ENCODE measurements at regions not wholly inside any gene's neighbourhood (a gene's known extent, or its start where the extent isn't known, plus 50 kb on each side); places are given as distances from the start of the nearest gene placed in this dataset.

DNA sequence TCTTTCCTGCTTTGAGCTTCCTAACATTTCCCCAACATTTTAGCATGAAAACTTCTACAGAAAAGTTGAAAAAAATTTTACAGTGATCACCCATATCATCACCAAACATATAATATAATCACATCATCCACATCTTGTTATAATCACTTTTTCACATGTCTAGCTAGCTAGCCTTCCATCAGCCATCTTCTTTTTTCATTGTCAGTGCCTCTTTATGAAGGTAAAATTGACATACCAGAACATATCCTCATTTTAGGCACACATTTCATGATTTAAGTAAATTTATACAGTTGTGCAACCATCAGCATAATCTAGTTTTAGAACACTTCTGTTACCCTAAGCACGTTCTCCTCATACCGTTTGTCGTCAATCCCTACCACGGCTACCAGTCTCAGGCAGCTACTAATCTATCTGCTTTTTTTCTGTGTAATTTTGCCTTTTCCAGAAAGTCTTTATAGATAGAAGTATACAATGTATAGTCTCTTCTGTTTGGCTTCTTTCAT is 73.7 kb downstream of the VEGFA start:
- no peaks in the 10 kb centered on the region for H3K36me3 ChIP-seq (ENCODE audit: control insufficient read depth in 2 of 2, insufficient read depth in 2 of 2, low read length in 1 of 2)
- intact Hi-C loops (cut with micrococcal nuclease; ENCODE audit: unreplicated experiment) (no loop called here), in situ Hi-C loops (cut with MboI) (no loop called here)
- H3K27me3 ChIP-seq (replicated peaks in 1 of 2; ENCODE audit: control insufficient read depth in 2 of 2, insufficient read depth in 2 of 2, low read length in 1 of 2), result no peaks in the 10 kb centered on the region; a peak in 2 of 4 replicates
- DNase-seq (ENCODE audit: low read depth, low spot score), result no peak
- ChIA-PET RAD21 (ENCODE audit: unreplicated experiment) (interaction anchor here (1.0 kb wide), 1 partner anchor 70 kb away, joined by 3 read pairs; no protein-coding TSS in a partner anchor), SMC1A (ENCODE audit: uncharacterized antibody, unreplicated experiment) (no interaction called here), CTCF (interaction anchor here (1.9 to 2.0 kb wide), 2 partner anchors 70 to 236 kb away, joined by 5 to 8 read pairs; no protein-coding TSS in a partner anchor), POLR2A (interaction anchor here (1.0 kb wide), 1 partner anchor 74 kb away, joined by 3 read pairs; the partner anchor contains the start of gene VEGFA)
- WGBS (ENCODE audit: insufficient coverage, insufficient replicate concordance, low lambda C conversion rate, missing lambda C conversion rate), result 67% methylated on average over 4 of the region's 4 CpGs
- no peaks in the 10 kb centered on the region for H3K4me1 ChIP-seq (ENCODE audit: control insufficient read depth, insufficient read depth, low read length)
- no peak overlapping the region for H3K4me3 ChIP-seq
- no peak for FAIRE-seq
- no peak overlapping the region for H3K9ac ChIP-seq (ENCODE audit: control insufficient read depth, insufficient read depth, low read length)
- no peak overlapping the region for H2AFZ ChIP-seq (ENCODE audit: control insufficient read depth, low read depth, low read length)
- no peak overlapping the region for H3K4me2 ChIP-seq (ENCODE audit: control insufficient read depth, insufficient read depth)
- ATAC-seq, result no peak
- BruUV-seq (replicated peaks), result no TSS peak
- no peaks in the 10 kb centered on the region for H3K9me3 ChIP-seq (replicated peaks; ENCODE audit: control insufficient read depth, insufficient read depth, low read length)
- no peaks in the 10 kb centered on the region for H3K79me2 ChIP-seq (ENCODE audit: control insufficient read depth, insufficient read depth, low read length)
- H4K20me1 ChIP-seq (ENCODE audit: control insufficient read depth, insufficient read depth), result no peaks in the 10 kb centered on the region; the same call in 1 of the 2 replicates
- H3K27ac ChIP-seq (ENCODE audit: control insufficient read depth, insufficient read depth), result no peak overlapping the region
- no peak for TF ChIP-seq TCF12 (IDR thresholded peaks at IDR 0.05; ENCODE audit: low read depth, low read length)
- no peak for TF ChIP-seq SUZ12 (IDR thresholded peaks at IDR 0.05; ENCODE audit: unreplicated experiment)
- no peak for TF ChIP-seq SIN3A (IDR thresholded peaks at IDR 0.05; ENCODE audit: low read depth, low read length)
- TF ChIP-seq NR2C2 (IDR thresholded peaks at IDR 0.05; ENCODE audit: borderline replicate concordance, control insufficient read depth, insufficient read length, low read depth), result no peak
- no peak for TF ChIP-seq BCL11A (IDR thresholded peaks at IDR 0.05; ENCODE audit: low read depth, low read length)
- TF ChIP-seq TBL1XR1 (IDR thresholded peaks at IDR 0.05; ENCODE audit: low read depth, low read length), result no peak
- no peak for TF ChIP-seq YBX1 (IDR thresholded peaks at IDR 0.05)
- TF ChIP-seq CHD4 (IDR thresholded peaks at IDR 0.05), result no peak
- no peak for TF ChIP-seq ZNF217 (IDR thresholded peaks at IDR 0.05)
- TF ChIP-seq ESRRA (IDR thresholded peaks at IDR 0.05; ENCODE audit: low read length), result no peak
- TF ChIP-seq ETV6 (conservative IDR thresholded peaks at IDR 0.05 in 1 of 2, IDR thresholded peaks at IDR 0.05 in 1 of 2; ENCODE audit: borderline replicate concordance in 1 of 2, low read depth in 1 of 2), result no peak
- TF ChIP-seq, protein P1, sequence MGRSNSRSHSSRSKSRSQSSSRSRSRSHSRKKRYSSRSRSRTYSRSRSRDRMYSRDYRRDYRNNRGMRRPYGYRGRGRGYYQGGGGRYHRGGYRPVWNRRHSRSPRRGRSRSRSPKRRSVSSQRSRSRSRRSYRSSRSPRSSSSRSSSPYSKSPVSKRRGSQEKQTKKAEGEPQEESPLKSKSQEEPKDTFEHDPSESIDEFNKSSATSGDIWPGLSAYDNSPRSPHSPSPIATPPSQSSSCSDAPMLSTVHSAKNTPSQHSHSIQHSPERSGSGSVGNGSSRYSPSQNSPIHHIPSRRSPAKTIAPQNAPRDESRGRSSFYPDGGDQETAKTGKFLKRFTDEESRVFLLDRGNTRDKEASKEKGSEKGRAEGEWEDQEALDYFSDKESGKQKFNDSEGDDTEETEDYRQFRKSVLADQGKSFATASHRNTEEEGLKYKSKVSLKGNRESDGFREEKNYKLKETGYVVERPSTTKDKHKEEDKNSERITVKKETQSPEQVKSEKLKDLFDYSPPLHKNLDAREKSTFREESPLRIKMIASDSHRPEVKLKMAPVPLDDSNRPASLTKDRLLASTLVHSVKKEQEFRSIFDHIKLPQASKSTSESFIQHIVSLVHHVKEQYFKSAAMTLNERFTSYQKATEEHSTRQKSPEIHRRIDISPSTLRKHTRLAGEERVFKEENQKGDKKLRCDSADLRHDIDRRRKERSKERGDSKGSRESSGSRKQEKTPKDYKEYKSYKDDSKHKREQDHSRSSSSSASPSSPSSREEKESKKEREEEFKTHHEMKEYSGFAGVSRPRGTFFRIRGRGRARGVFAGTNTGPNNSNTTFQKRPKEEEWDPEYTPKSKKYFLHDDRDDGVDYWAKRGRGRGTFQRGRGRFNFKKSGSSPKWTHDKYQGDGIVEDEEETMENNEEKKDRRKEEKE (IDR thresholded peaks at IDR 0.05), result no peak
- TF ChIP-seq, protein P2, sequence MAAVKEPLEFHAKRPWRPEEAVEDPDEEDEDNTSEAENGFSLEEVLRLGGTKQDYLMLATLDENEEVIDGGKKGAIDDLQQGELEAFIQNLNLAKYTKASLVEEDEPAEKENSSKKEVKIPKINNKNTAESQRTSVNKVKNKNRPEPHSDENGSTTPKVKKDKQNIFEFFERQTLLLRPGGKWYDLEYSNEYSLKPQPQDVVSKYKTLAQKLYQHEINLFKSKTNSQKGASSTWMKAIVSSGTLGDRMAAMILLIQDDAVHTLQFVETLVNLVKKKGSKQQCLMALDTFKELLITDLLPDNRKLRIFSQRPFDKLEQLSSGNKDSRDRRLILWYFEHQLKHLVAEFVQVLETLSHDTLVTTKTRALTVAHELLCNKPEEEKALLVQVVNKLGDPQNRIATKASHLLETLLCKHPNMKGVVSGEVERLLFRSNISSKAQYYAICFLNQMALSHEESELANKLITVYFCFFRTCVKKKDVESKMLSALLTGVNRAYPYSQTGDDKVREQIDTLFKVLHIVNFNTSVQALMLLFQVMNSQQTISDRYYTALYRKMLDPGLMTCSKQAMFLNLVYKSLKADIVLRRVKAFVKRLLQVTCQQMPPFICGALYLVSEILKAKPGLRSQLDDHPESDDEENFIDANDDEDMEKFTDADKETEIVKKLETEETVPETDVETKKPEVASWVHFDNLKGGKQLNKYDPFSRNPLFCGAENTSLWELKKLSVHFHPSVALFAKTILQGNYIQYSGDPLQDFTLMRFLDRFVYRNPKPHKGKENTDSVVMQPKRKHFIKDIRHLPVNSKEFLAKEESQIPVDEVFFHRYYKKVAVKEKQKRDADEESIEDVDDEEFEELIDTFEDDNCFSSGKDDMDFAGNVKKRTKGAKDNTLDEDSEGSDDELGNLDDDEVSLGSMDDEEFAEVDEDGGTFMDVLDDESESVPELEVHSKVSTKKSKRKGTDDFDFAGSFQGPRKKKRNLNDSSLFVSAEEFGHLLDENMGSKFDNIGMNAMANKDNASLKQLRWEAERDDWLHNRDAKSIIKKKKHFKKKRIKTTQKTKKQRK (IDR thresholded peaks at IDR 0.05; ENCODE audit: low read depth, low read length), result no peak
- no peak for TF ChIP-seq LARP7 (IDR thresholded peaks at IDR 0.05)
- TF ChIP-seq, protein P3, sequence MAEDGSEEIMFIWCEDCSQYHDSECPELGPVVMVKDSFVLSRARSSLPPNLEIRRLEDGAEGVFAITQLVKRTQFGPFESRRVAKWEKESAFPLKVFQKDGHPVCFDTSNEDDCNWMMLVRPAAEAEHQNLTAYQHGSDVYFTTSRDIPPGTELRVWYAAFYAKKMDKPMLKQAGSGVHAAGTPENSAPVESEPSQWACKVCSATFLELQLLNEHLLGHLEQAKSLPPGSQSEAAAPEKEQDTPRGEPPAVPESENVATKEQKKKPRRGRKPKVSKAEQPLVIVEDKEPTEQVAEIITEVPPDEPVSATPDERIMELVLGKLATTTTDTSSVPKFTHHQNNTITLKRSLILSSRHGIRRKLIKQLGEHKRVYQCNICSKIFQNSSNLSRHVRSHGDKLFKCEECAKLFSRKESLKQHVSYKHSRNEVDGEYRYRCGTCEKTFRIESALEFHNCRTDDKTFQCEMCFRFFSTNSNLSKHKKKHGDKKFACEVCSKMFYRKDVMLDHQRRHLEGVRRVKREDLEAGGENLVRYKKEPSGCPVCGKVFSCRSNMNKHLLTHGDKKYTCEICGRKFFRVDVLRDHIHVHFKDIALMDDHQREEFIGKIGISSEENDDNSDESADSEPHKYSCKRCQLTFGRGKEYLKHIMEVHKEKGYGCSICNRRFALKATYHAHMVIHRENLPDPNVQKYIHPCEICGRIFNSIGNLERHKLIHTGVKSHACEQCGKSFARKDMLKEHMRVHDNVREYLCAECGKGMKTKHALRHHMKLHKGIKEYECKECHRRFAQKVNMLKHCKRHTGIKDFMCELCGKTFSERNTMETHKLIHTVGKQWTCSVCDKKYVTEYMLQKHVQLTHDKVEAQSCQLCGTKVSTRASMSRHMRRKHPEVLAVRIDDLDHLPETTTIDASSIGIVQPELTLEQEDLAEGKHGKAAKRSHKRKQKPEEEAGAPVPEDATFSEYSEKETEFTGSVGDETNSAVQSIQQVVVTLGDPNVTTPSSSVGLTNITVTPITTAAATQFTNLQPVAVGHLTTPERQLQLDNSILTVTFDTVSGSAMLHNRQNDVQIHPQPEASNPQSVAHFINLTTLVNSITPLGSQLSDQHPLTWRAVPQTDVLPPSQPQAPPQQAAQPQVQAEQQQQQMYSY (CRISPR knock-in tag; IDR thresholded peaks at IDR 0.05), result no peak
- TF ChIP-seq MYB (IDR thresholded peaks at IDR 0.05; ENCODE audit: borderline replicate concordance, low read depth, low read length), result no peak
